Sigmoid colon (tissue), 6 donors: ENCODE measurements at regions not wholly inside any gene's neighbourhood (a gene's known extent, or its start where the extent isn't known, plus 50 kb on each side); places are given as distances from the start of the nearest gene placed in this dataset.

Source experiments
- DNase-seq: peaks from one replicate; pipeline ENCODE4 v3.0.0-alpha.2; 2019
- H3K27ac ChIP-seq, 4 donors: fragments of 200-600 bp; sonication (generic); one replicate each; pipeline ENCODE4 v1.5.1; 2016 to 2019; ENCODE audit warnings: mild to moderate bottlenecking in 1 of 4
- H3K27me3 ChIP-seq, 3 donors: fragments of 200-600 bp; sonication (generic); one replicate each; pipeline ENCODE4 v1.5.1; 2019; ENCODE audit warnings: mild to moderate bottlenecking in 1 of 3
- H3K36me3 ChIP-seq, 4 donors: fragments of 200-600 bp; sonication (generic); one replicate each; pipeline ENCODE4 v1.5.1; 2016 to 2019
- H3K4me1 ChIP-seq, 4 donors: fragments of 200-600 bp; sonication (generic); one replicate each; pipeline ENCODE4 v1.5.1; 2017 to 2019
- H3K4me3 ChIP-seq, 4 donors: fragments of 200-600 bp; sonication (generic); one replicate each; pipeline ENCODE4 v1.5.1; 2017 to 2019; ENCODE audit warnings: mild to moderate bottlenecking in 2 of 4, moderate library complexity in 1 of 4
- H3K9me3 ChIP-seq, 4 donors: fragments of 200-600 bp in 3 of 4; sonication (generic) in 3 of 4; one replicate each; pipeline versions ENCODE4 v1.5.1 to v1.6.1; 2013 to 2019
- CTCF ChIP-seq, 4 experiments: fragments of 450-650 bp in 3 of 4; fragments of 200-600 bp in 1 of 4; IDR thresholded peaks; one replicate each; pipeline ENCODE4 v1.5.1; 2016 to 2019; ENCODE audit warnings: antibody characterized with exemption in 4 of 4, mild to moderate bottlenecking in 3 of 4, moderate library complexity in 2 of 4
- EP300 ChIP-seq, 4 donors: sonication (generic); formaldehyde crosslinking; IDR thresholded peaks; one replicate each; pipeline ENCODE4 v1.6.1; 2017; ENCODE audit warnings: antibody characterized with exemption in 4 of 4
- POLR2A ChIP-seq, 2 donors: fragments of 450-650 bp; IDR thresholded peaks; one replicate each; pipeline ENCODE4 v1.6.1; 2016; ENCODE audit warnings: antibody characterized with exemption in 2 of 2, mild to moderate bottlenecking in 2 of 2, moderate library complexity in 2 of 2
- POLR2AphosphoS5 ChIP-seq, 4 donors: sonication (generic); formaldehyde crosslinking; IDR thresholded peaks; one replicate each; pipeline ENCODE4 v1.6.1; 2017; ENCODE audit warnings: antibody characterized with exemption in 4 of 4
- WGBS, 2 donors: extraction: QIAGEN DNeasy Blood & Tissue Kit; methylation state at CpG; one replicate each; pipeline ENCODE4 v1.1.7; 2013; 5-methylcytosine and 5-hydroxymethylcytosine counted together
- intact Hi-C: fragments of 100-400 bp; cut with DNase I; formaldehyde crosslinking; loops from one replicate; pipeline ENCODE4 v1.15.1; 2023
- donor health status: healthy with polysubstance abuse.
- donor health status: healthy.

- Histone ChIP-seq H3K4me3 (no peak overlapping the region), H3K4me1 (peaks cover 0 to 17% (median 13%) of the 10 kb centered on the region in 4 donors), H3K27ac (no peak overlapping the region), H3K36me3 (no peaks in the 10 kb centered on the region), H3K9me3 (no peaks in the 10 kb centered on the region), H3K27me3 (no peaks in the 10 kb centered on the region)
- WGBS, 2 donors, result 72 to 80% methylated on average over 7 of the region's 7 CpGs
- intact Hi-C loops, result no loop called here
- no peak for DNase-seq
- no peak for TF ChIP-seq POLR2AphosphoS5 (IDR thresholded peaks at IDR 0.05)
These were observed 784.5 kb upstream of the IGFBP3 start for GRCh38 chr7:46705386-46706255.

- WGBS, 2 donors, result 48 to 59% methylated on average over 1 of the region's 1 CpG
- no peaks in the 10 kb centered on the region for H3K36me3 ChIP-seq
- intact Hi-C loops, result no loop called here
- TF ChIP-seq POLR2AphosphoS5 (IDR thresholded peaks at IDR 0.05) (no peak), POLR2A (IDR thresholded peaks at IDR 0.05) (no peak), CTCF (IDR thresholded peaks at IDR 0.05) (no peak), EP300 (IDR thresholded peaks at IDR 0.05) (no peak)
- no peaks in the 10 kb centered on the region for H3K27me3 ChIP-seq
- H3K4me3 ChIP-seq, result no peak overlapping the region
- H3K4me1 ChIP-seq, result no peaks in the 10 kb centered on the region
- DNase-seq, result no peak
- peaks cover 0 to 2% (median 0%) of the 10 kb centered on the region in 4 donors for H3K9me3 ChIP-seq
- H3K27ac ChIP-seq, result no peak overlapping the region
These were observed 775.7 kb upstream of the IGFBP3 start for GRCh38 chr7:46696741-46697140.

GRCh38 chr7:46695051-46695708 lies 774.1 kb upstream of the IGFBP3 start:
- Histone ChIP-seq H3K27ac (no peak overlapping the region), H3K9me3 (peaks cover 0 to 2% (median 0%) of the 10 kb centered on the region in 4 donors), H3K36me3 (no peaks in the 10 kb centered on the region), H3K4me3 (no peak overlapping the region), H3K4me1 (no peaks in the 10 kb centered on the region), H3K27me3 (no peaks in the 10 kb centered on the region)
- no peak for DNase-seq
- WGBS, 2 donors, result 70 to 82% methylated on average over 3 of the region's 3 CpGs
- intact Hi-C loops, result no loop called here
- TF ChIP-seq POLR2A (IDR thresholded peaks at IDR 0.05), result no peak
- no peak for TF ChIP-seq EP300 (IDR thresholded peaks at IDR 0.05)
- TF ChIP-seq CTCF (IDR thresholded peaks at IDR 0.05), result no peak
- TF ChIP-seq POLR2AphosphoS5 (IDR thresholded peaks at IDR 0.05), result no peak

GRCh38 chr7:46694058-46694457 lies 773.0 kb upstream of the IGFBP3 start:
- TF ChIP-seq CTCF (IDR thresholded peaks at IDR 0.05) (no peak), POLR2A (IDR thresholded peaks at IDR 0.05) (no peak), EP300 (IDR thresholded peaks at IDR 0.05) (no peak), POLR2AphosphoS5 (IDR thresholded peaks at IDR 0.05) (no peak)
- 64 to 84% methylated on average over 5 of the region's 5 CpGs for WGBS, 2 donors
- intact Hi-C loops, result no loop called here

GRCh38 chr7:46687203-46687602 lies 766.1 kb upstream of the IGFBP3 start:
- Histone ChIP-seq H3K27ac (no peak overlapping the region), H3K4me3 (no peak overlapping the region), H3K9me3 (no peaks in the 10 kb centered on the region), H3K4me1 (peaks cover 0 to 2% (median under 1%) of the 10 kb centered on the region in 4 donors), H3K36me3 (no peaks in the 10 kb centered on the region), H3K27me3 (no peaks in the 10 kb centered on the region)
- no peak for DNase-seq
- intact Hi-C loops, result no loop called here
- WGBS, 2 donors, result 76 to 77% methylated on average over 1 of the region's 1 CpG
- TF ChIP-seq CTCF (IDR thresholded peaks at IDR 0.05) (no peak), EP300 (IDR thresholded peaks at IDR 0.05) (no peak), POLR2A (IDR thresholded peaks at IDR 0.05) (no peak), POLR2AphosphoS5 (IDR thresholded peaks at IDR 0.05) (no peak)

More at GRCh38 chr7:46694058-46694457, 773.0 kb upstream of the IGFBP3 start:
- DNase-seq, result no peak
- Histone ChIP-seq H3K27ac (no peak overlapping the region), H3K9me3 (no peaks in the 10 kb centered on the region), H3K27me3 (no peaks in the 10 kb centered on the region), H3K4me1 (no peaks in the 10 kb centered on the region), H3K36me3 (no peaks in the 10 kb centered on the region), H3K4me3 (no peak overlapping the region)
